Stimulated activated CD8-positive, alpha-beta memory T cell treated with anti-CD3 and anti-CD28 coated beads, Interleukin-15, amount 100 ng/mL, for 1 hour (primary cell): ENCODE measurements at regions not wholly inside any gene's neighbourhood (a gene's known extent, or its start where the extent isn't known, plus 50 kb on each side); places are given as distances from the start of the nearest gene placed in this dataset.
"Not testable (repeated sequence)": the region's sequence is repeated elsewhere in the genome, so short reads cannot be mapped to it uniquely, and the experiment has no call there.

Experiments
- DNase-seq: peaks from one replicate; pipeline ENCODE4 v3.0.0-alpha.2; 2020; ENCODE audit warnings: low read depth

- DNase-seq: not testable (repeated sequence)
These were observed 266.1 kb upstream of the STXBP6 start for GRCh38 chr14:25316007-25316406.

GRCh38 chr14:25308244-25308643, 258.3 kb upstream of the STXBP6 start:
- DNase-seq: no peak

GRCh38 chr14:25303934-25304333, 254.0 kb upstream of the STXBP6 start:
- DNase-seq: no peak

- no peak for DNase-seq
These were observed 248.3 kb upstream of the STXBP6 start for GRCh38 chr14:25298238-25298637.

- DNase-seq: not testable (repeated sequence)
These were observed 240.2 kb upstream of the STXBP6 start for GRCh38 chr14:25290154-25290553.

GRCh38 chr14:25274529-25274928, 224.6 kb upstream of the STXBP6 start:
- no peak for DNase-seq

- DNase-seq: no peak
These were observed 217.2 kb upstream of the STXBP6 start for GRCh38 chr14:25267186-25267585.

GRCh38 chr14:25259470-25259869, 209.5 kb upstream of the STXBP6 start:
- no peak for DNase-seq

- no peak for DNase-seq
These were observed 202.8 kb upstream of the STXBP6 start for GRCh38 chr14:25252793-25253192.

- no peak for DNase-seq
These were observed 200.6 kb upstream of the STXBP6 start for GRCh38 chr14:25250516-25250915.

GRCh38 chr14:25247609-25248008, 197.7 kb upstream of the STXBP6 start:
- DNase-seq: no peak

- DNase-seq: no peak
These were observed 196.8 kb upstream of the STXBP6 start for GRCh38 chr14:25246751-25247150.

- DNase-seq: no peak
These were observed 189.2 kb upstream of the STXBP6 start for GRCh38 chr14:25239170-25239569.

GRCh38 chr14:25237845-25238244, 187.9 kb upstream of the STXBP6 start:
- DNase-seq: no peak

- DNase-seq: no peak
These were observed 183.7 kb upstream of the STXBP6 start for GRCh38 chr14:25233613-25234012.

- DNase-seq: no peak
These were observed 181.1 kb upstream of the STXBP6 start for GRCh38 chr14:25231004-25231403.

- no peak for DNase-seq
These were observed 176.3 kb upstream of the STXBP6 start for GRCh38 chr14:25226214-25226613.

- DNase-seq: no peak
These were observed 172.3 kb upstream of the STXBP6 start for GRCh38 chr14:25222256-25222655.

GRCh38 chr14:25220514-25220913, 170.6 kb upstream of the STXBP6 start:
- DNase-seq: no peak

GRCh38 chr14:25215607-25216006, 165.7 kb upstream of the STXBP6 start:
- DNase-seq: no peak

GRCh38 chr14:25197885-25198284, 147.9 kb upstream of the STXBP6 start:
- DNase-seq: no peak

- no peak for DNase-seq
These were observed 130.3 kb upstream of the STXBP6 start for GRCh38 chr14:25180221-25180620.

- DNase-seq: no peak
These were observed 128.3 kb upstream of the STXBP6 start for GRCh38 chr14:25178255-25178654.

GRCh38 chr14:25150934-25151790, 101.2 kb upstream of the STXBP6 start:
- DNase-seq: no peak
